ENCODE measurements at regions not wholly inside any gene's neighbourhood (a gene's known extent, or its start where the extent isn't known, plus 50 kb on each side); places are given as distances from the start of the nearest gene placed in this dataset.

- WGBS (ENCODE audit: insufficient coverage, insufficient replicate concordance, low lambda C conversion rate, missing lambda C conversion rate), result 62% methylated on average over 3 of the region's 3 CpGs
- BruUV-seq (replicated peaks), result no TSS peak
- H3K4me2 ChIP-seq (ENCODE audit: control insufficient read depth, insufficient read depth), result no peak overlapping the region
- H4K20me1 ChIP-seq (ENCODE audit: control insufficient read depth, insufficient read depth), result no peaks in the 10 kb centered on the region
- FAIRE-seq (no peak), ATAC-seq (no peak), DNase-seq (ENCODE audit: low read depth, low spot score) (no peak)
- H3K27me3 ChIP-seq (replicated peaks in 1 of 2; ENCODE audit: control insufficient read depth in 2 of 2, insufficient read depth in 2 of 2, low read length in 1 of 2), result no peaks in the 10 kb centered on the region
- no peak overlapping the region for H3K4me3 ChIP-seq
- in situ Hi-C loops (cut with MboI) (no loop called here), intact Hi-C loops (cut with micrococcal nuclease; ENCODE audit: unreplicated experiment) (no loop called here)
- no peaks in the 10 kb centered on the region for H3K79me2 ChIP-seq (ENCODE audit: control insufficient read depth, insufficient read depth, low read length)
- POLR2A ChIA-PET, result no interaction called here
- SMC1A ChIA-PET (ENCODE audit: uncharacterized antibody, unreplicated experiment), result no interaction called here
- CTCF ChIA-PET, result no interaction called here
- no peaks in the 10 kb centered on the region for H3K4me1 ChIP-seq (ENCODE audit: control insufficient read depth, insufficient read depth, low read length)
- no peaks in the 10 kb centered on the region for H3K9me3 ChIP-seq (replicated peaks; ENCODE audit: control insufficient read depth, insufficient read depth, low read length)
- no peak overlapping the region for H3K9ac ChIP-seq (ENCODE audit: control insufficient read depth, insufficient read depth, low read length)
- H3K36me3 ChIP-seq (ENCODE audit: control insufficient read depth in 2 of 2, insufficient read depth in 2 of 2, low read length in 1 of 2), result no peaks in the 10 kb centered on the region
- TF ChIP-seq NFYB (IDR thresholded peaks at IDR 0.05; ENCODE audit: insufficient read depth, low read depth, low read length), result no peak
- TF ChIP-seq CBFB (IDR thresholded peaks at IDR 0.05; ENCODE audit: low read depth), result no peak
- TF ChIP-seq KDM1A (IDR thresholded peaks at IDR 0.05; ENCODE audit: borderline replicate concordance), result no peak
- no peak for TF ChIP-seq PKNOX1 (IDR thresholded peaks at IDR 0.05)
- TF ChIP-seq NKRF (conservative IDR thresholded peaks at IDR 0.05), result no peak
- TF ChIP-seq BACH1 (IDR thresholded peaks at IDR 0.05; ENCODE audit: borderline replicate concordance), result no peak
- TF ChIP-seq ZNF687 (IDR thresholded peaks at IDR 0.05), result no peak
- TF ChIP-seq ZNF207 (IDR thresholded peaks at IDR 0.05; ENCODE audit: borderline replicate concordance), result no peak
- H3K27ac ChIP-seq (ENCODE audit: control insufficient read depth, insufficient read depth), result no peak overlapping the region
- RAD21 ChIA-PET (ENCODE audit: unreplicated experiment), result no interaction called here
- no peak overlapping the region for H2AFZ ChIP-seq (ENCODE audit: control insufficient read depth, low read depth, low read length)
Measured at GRCh38 chr2:66995636-66996035, 401.5 kb upstream of the ETAA1 start.

Measured in GM12878 (cell line).